HEK293 (cell line): ENCODE measurements at regions not wholly inside any gene's neighbourhood (a gene's known extent, or its start where the extent isn't known, plus 50 kb on each side); places are given as distances from the start of the nearest gene placed in this dataset.

Experiments
- CTCF ChIA-PET: fragments of 350-600 bp; formaldehyde crosslinking; extraction: SDS; loops from one replicate; lab custom pipeline; 2021; ENCODE audit warnings: antibody characterized with exemption; lab: Yijun Ruan, JAX
- POLR2A ChIA-PET: fragments of 300-600 bp; formaldehyde crosslinking; extraction: SDS; loops from one replicate; lab custom pipeline; 2020; ENCODE audit warnings: antibody characterized with exemption, inconsistent platforms; lab: Yijun Ruan, JAX
- H3K27ac ChIP-seq: fragments of 200-500 bp; sonication (Bioruptor generic); 2 replicates; pipeline ENCODE4 v1.5.1; 2014; ENCODE audit warnings: low read depth, low read length, control low read depth, inconsistent platforms; ENCODE audit errors: extremely low read depth
- H3K36me3 ChIP-seq, 2 experiments: fragments of 200-500 bp in 1 of 2; sonication (Bioruptor generic) in 1 of 2; 1 replicate in 1 of 2; 2 replicates in 1 of 2; pipeline ENCODE4 v1.5.1; 2014 to 2017; ENCODE audit warnings: inconsistent platforms in 2 of 2, low read length in 2 of 2; ENCODE audit not compliant: control insufficient read depth in 2 of 2, insufficient read depth in 1 of 2
- H3K4me1 ChIP-seq: fragments of 200-500 bp; sonication (Bioruptor generic); 2 replicates; pipeline ENCODE4 v1.5.1; 2014; ENCODE audit warnings: mild to moderate bottlenecking, low read length, inconsistent platforms; ENCODE audit not compliant: control insufficient read depth, insufficient read depth
- H3K4me3 ChIP-seq: 2 replicates; pipeline ENCODE4 v1.5.1; 2011; ENCODE audit warnings: low read depth, mild to moderate bottlenecking, control low read depth, low read length, moderate library complexity
- H3K9me3 ChIP-seq: fragments of 200-500 bp; sonication (Bioruptor generic); 2 replicates; pipeline ENCODE4 v1.5.1; 2014; ENCODE audit warnings: low read depth, low read length, inconsistent platforms; ENCODE audit not compliant: control insufficient read depth, insufficient read depth
- ATF2 ChIP-seq: fragments of 450-650 bp; formaldehyde crosslinking; IDR thresholded peaks from 2 replicates; pipeline ENCODE4 v1.5.1; 2016; ENCODE audit warnings: missing biosample characterization, missing genetic modification characterization, low read depth
- CTCF ChIP-seq: fragments of 450-650 bp; formaldehyde crosslinking; IDR thresholded peaks from 2 replicates; pipeline ENCODE4 v1.5.1; 2016; ENCODE audit warnings: missing biosample characterization, missing genetic modification characterization
- ELK4 ChIP-seq: IDR thresholded peaks from 2 replicates; pipeline ENCODE4 v1.6.1; 2011; ENCODE audit warnings: mild to moderate bottlenecking, low read depth, low read length, borderline replicate concordance
- FEZF1 ChIP-seq: fragments of 450-650 bp; formaldehyde crosslinking; IDR thresholded peaks from 2 replicates; pipeline ENCODE4 v1.5.1; 2016; ENCODE audit warnings: missing biosample characterization, missing genetic modification characterization
- PRDM6 ChIP-seq: fragments of 450-650 bp; formaldehyde crosslinking; IDR thresholded peaks from 2 replicates; pipeline ENCODE4 v1.5.1; 2017; ENCODE audit warnings: missing biosample characterization, missing genetic modification characterization
- REPIN1 ChIP-seq: fragments of 450-650 bp; formaldehyde crosslinking; IDR thresholded peaks from 2 replicates; pipeline ENCODE4 v1.5.1; 2017; ENCODE audit warnings: missing biosample characterization, missing genetic modification characterization, low read depth
- SCRT2 ChIP-seq: fragments of 450-650 bp; formaldehyde crosslinking; IDR thresholded peaks from 2 replicates; pipeline ENCODE4 v1.5.1; 2016; ENCODE audit warnings: missing biosample characterization, missing genetic modification characterization
- SETDB1 ChIP-seq: IDR thresholded peaks from one replicate; pipeline ENCODE4 v1.6.1; 2017; ENCODE audit warnings: mild to moderate bottlenecking, low read length, moderate library complexity, mixed read lengths; ENCODE audit not compliant: insufficient read length
- SP7 ChIP-seq: fragments of 450-650 bp; formaldehyde crosslinking; IDR thresholded peaks from 2 replicates; pipeline ENCODE4 v1.5.1; 2016; ENCODE audit warnings: missing biosample characterization, missing genetic modification characterization
- YY1 ChIP-seq: fragments of 450-650 bp; formaldehyde crosslinking; IDR thresholded peaks from 2 replicates; pipeline ENCODE4 v1.5.1; 2018; ENCODE audit warnings: missing biosample characterization, missing genetic modification characterization
- ZBTB48 ChIP-seq: fragments of 450-650 bp; formaldehyde crosslinking; IDR thresholded peaks from 2 replicates; pipeline ENCODE4 v1.5.1; 2016; ENCODE audit warnings: missing biosample characterization, missing genetic modification characterization
- ZFP37 ChIP-seq: fragments of 450-650 bp; formaldehyde crosslinking; IDR thresholded peaks from 2 replicates; pipeline ENCODE4 v1.5.1; 2016; ENCODE audit warnings: missing biosample characterization, missing genetic modification characterization
- ZNF175 ChIP-seq: fragments of 450-650 bp; formaldehyde crosslinking; IDR thresholded peaks from 2 replicates; pipeline ENCODE4 v1.5.1; 2016; ENCODE audit warnings: missing biosample characterization, missing genetic modification characterization
- ZNF2 ChIP-seq: fragments of 450-650 bp; formaldehyde crosslinking; IDR thresholded peaks from 2 replicates; pipeline ENCODE4 v1.5.1; 2016; ENCODE audit warnings: missing biosample characterization, missing genetic modification characterization
- ZNF223 ChIP-seq: fragments of 450-650 bp; formaldehyde crosslinking; IDR thresholded peaks from 2 replicates; pipeline ENCODE4 v1.5.1; 2016; ENCODE audit warnings: missing biosample characterization, missing genetic modification characterization
- ZNF354C ChIP-seq: fragments of 450-650 bp; formaldehyde crosslinking; IDR thresholded peaks from 2 replicates; pipeline ENCODE4 v1.5.1; 2016; ENCODE audit warnings: missing biosample characterization, missing genetic modification characterization, low read depth, borderline replicate concordance
- ZNF473 ChIP-seq: fragments of 450-650 bp; formaldehyde crosslinking; IDR thresholded peaks from 2 replicates; pipeline ENCODE4 v1.5.1; 2017; ENCODE audit warnings: missing biosample characterization, missing genetic modification characterization
- ZNF548 ChIP-seq: fragments of 450-650 bp; formaldehyde crosslinking; IDR thresholded peaks from 2 replicates; pipeline ENCODE4 v1.5.1; 2016; ENCODE audit warnings: missing biosample characterization, missing genetic modification characterization
- ZNF623 ChIP-seq: fragments of 450-650 bp; formaldehyde crosslinking; IDR thresholded peaks from 2 replicates; pipeline ENCODE4 v1.5.1; 2016; ENCODE audit warnings: missing biosample characterization, missing genetic modification characterization
- ZNF654 ChIP-seq: fragments of 450-650 bp; formaldehyde crosslinking; IDR thresholded peaks from 2 replicates; pipeline ENCODE4 v1.5.1; 2016; ENCODE audit warnings: low read depth, missing biosample characterization, missing genetic modification characterization
- ZNF670 ChIP-seq: fragments of 450-650 bp; formaldehyde crosslinking; IDR thresholded peaks from 2 replicates; pipeline ENCODE4 v1.5.1; 2016; ENCODE audit warnings: missing biosample characterization, missing genetic modification characterization, low read depth
- ZNF747 ChIP-seq: fragments of 450-650 bp; formaldehyde crosslinking; IDR thresholded peaks from 2 replicates; pipeline ENCODE4 v1.5.1; 2016; ENCODE audit warnings: missing biosample characterization, missing genetic modification characterization
- ZNF776 ChIP-seq: fragments of 450-650 bp; formaldehyde crosslinking; IDR thresholded peaks from 2 replicates; pipeline ENCODE4 v1.5.0; 2017; ENCODE audit warnings: missing biosample characterization, missing genetic modification characterization, borderline replicate concordance
- ZNF777 ChIP-seq: fragments of 450-650 bp; formaldehyde crosslinking; IDR thresholded peaks from 2 replicates; pipeline ENCODE4 v1.5.1; 2017; ENCODE audit warnings: missing biosample characterization, missing genetic modification characterization, borderline replicate concordance

DNA sequence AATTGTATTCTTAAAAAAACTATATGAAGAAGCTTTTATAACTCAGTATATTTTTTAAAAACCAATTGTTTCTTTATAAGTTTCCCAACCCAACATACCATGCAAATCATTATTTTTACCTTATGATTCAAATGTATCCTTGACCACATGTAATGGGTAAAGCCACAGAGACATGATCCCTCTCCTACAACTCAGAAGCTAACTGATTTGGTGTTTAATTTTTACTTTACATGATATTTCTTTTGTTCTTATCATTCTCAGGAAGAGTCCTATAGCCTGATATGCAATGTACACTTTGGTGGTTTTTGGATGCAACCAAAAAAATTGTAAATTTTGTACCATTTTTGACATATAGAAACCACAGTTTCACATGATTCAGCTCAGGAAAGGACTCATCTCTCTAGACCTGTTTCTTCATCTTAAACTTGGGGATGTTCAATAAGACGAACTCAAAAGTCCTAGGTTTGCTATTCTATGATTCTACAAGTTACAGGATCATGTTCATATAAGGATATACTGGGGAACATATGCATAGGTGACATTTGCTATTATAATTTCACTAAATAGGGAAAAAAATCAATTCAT, 85.2 kb upstream of the RBBP8 start:
- Histone ChIP-seq H3K4me3 (no peak overlapping the region), H3K36me3 (no peaks in the 10 kb centered on the region), H3K4me1 (peaks cover 2% of the 10 kb centered on the region; the same call in 1 of the 2 replicates), H3K9me3 (no peaks in the 10 kb centered on the region), H3K27ac (no peak overlapping the region)
- no peak for TF ChIP-seq PRDM6 (tag by site-specific recombination)
- ChIA-PET CTCF (interaction anchor here (0.5 to 1.9 kb wide), 10 partner anchors 10 to 276 kb away, joined by 3 to 8 read pairs (median 4); no protein-coding TSS in a partner anchor), POLR2A (no interaction called here)

DNA sequence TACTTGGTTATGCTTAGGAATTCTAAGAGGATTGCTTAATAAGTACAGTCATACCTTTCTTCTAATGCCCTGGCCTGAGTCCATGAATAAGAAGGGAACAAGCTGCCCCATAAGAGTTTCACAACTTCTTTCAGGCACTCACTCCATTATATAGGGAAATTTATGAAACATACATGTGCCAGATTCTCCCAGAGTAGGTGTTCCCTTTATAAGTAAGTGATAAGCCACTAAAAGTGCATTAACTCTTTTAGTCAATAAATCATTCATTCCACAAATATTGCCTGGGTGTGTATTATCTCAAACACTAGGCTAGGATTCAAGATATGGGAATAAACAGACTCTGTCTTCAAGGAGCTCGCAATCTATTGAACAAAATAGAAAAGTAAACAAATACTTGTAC, 84.5 kb upstream of the RBBP8 start:
- Histone ChIP-seq H3K27ac (no peak overlapping the region), H3K9me3 (no peaks in the 10 kb centered on the region), H3K36me3 (no peaks in the 10 kb centered on the region), H3K4me1 (peaks cover 2% of the 10 kb centered on the region; the same call in 1 of the 2 replicates), H3K4me3 (no peak overlapping the region)
- TF ChIP-seq ZFP37 (tag by site-specific recombination): no peak
- no peak for TF ChIP-seq ELK4
- TF ChIP-seq ZNF670: no peak
- no peak for TF ChIP-seq YY1 (tag by site-specific recombination)
- CTCF ChIA-PET: interaction anchor here (0.7 to 1.9 kb wide), 2 partner anchors 134 to 401 kb away, joined by 3 to 8 read pairs; no protein-coding TSS in a partner anchor
- POLR2A ChIA-PET: interaction anchor here (0.7 kb wide), 1 partner anchor 411 kb away, joined by 3 read pairs; no protein-coding TSS in a partner anchor

- no peaks in the 10 kb centered on the region for H3K36me3 ChIP-seq
- POLR2A ChIA-PET: no interaction called here
- TF ChIP-seq ZNF654 (tag by site-specific recombination): no peak
- no peak for TF ChIP-seq ZNF777 (tag by site-specific recombination)
- TF ChIP-seq REPIN1 (tag by site-specific recombination): no peak
- no peak for TF ChIP-seq ZNF2
- no peak for TF ChIP-seq ZNF776 (tag by site-specific recombination)
- TF ChIP-seq SETDB1: no peak
- no peak for TF ChIP-seq ZNF175 (tag by site-specific recombination)
- TF ChIP-seq ZNF623 (tag by site-specific recombination): no peak
- no peak for TF ChIP-seq ZNF223 (tag by site-specific recombination)
- no peak for TF ChIP-seq FEZF1 (tag by site-specific recombination)
- no peak for TF ChIP-seq ZNF548
- H3K4me3 ChIP-seq: no peak overlapping the region
- H3K9me3 ChIP-seq: no peaks in the 10 kb centered on the region
- H3K4me1 ChIP-seq: no peaks in the 10 kb centered on the region
- CTCF ChIA-PET: interaction anchor here (0.6 to 1.2 kb wide), 2 partner anchors 27 to 976 kb away, joined by 3 read pairs; no protein-coding TSS in a partner anchor
- no peak overlapping the region for H3K27ac ChIP-seq
These were observed 76.3 kb upstream of the RBBP8 start for GRCh38 chr18:22856870-22857269.

- Histone ChIP-seq H3K9me3 (no peaks in the 10 kb centered on the region), H3K36me3 (no peaks in the 10 kb centered on the region), H3K27ac (no peak overlapping the region)
- CTCF ChIA-PET: no interaction called here
- POLR2A ChIA-PET: no interaction called here
- TF ChIP-seq CTCF (tag by site-specific recombination) (no peak), ZNF473 (tag by site-specific recombination) (no peak), ZNF747 (tag by site-specific recombination) (no peak), SCRT2 (tag by site-specific recombination) (peak; percentile 38; the same call in 1 of the 2 replicates), SP7 (tag by site-specific recombination) (no peak), ZNF354C (tag by site-specific recombination) (no peak), ZBTB48 (no peak), ATF2 (no peak)
- TF ChIP-seq, all 188 proteins: peak for 1
- H3K4me3 ChIP-seq: no peak overlapping the region
- no peaks in the 10 kb centered on the region for H3K4me1 ChIP-seq
These were observed 75.0 kb upstream of the RBBP8 start for GRCh38 chr18:22858121-22858520.
